Astrocyte of the cerebellum (primary cell): ENCODE measurements at regions not wholly inside any gene's neighbourhood (a gene's known extent, or its start where the extent isn't known, plus 50 kb on each side); places are given as distances from the start of the nearest gene placed in this dataset.

Experiments used
- DNase-seq: peaks from one replicate; pipeline ENCODE4 v3.0.0-alpha.2; 2011; ENCODE audit warnings: low read depth
- H3K4me3 ChIP-seq: 2 replicates; pipeline ENCODE4 v1.5.1; 2011; ENCODE audit warnings: mild to moderate bottlenecking, low read depth, low read length, moderate library complexity
- CTCF ChIP-seq: IDR thresholded peaks from 2 replicates; pipeline ENCODE4 v1.5.1; 2012; ENCODE audit warnings: low read length, low read depth, moderate library complexity, mild to moderate bottlenecking; ENCODE audit errors: missing control alignments
- in situ Hi-C: cut with HindIII; loops from 2 replicates; pipeline ENCODE4 v1.10.0; 2017; ENCODE audit warnings: low sequenced_read_pairs

- in situ Hi-C loops, result no loop called here
- TF ChIP-seq CTCF, result no peak
- no peak overlapping the region for H3K4me3 ChIP-seq
- DNase-seq, result no peak
These were observed 142.4 kb downstream of the ICE1 start for GRCh38 chr5:5564898-5565297.

- no peak for TF ChIP-seq CTCF
- DNase-seq, result no peak
- in situ Hi-C loops, result no loop called here
- H3K4me3 ChIP-seq, result no peak overlapping the region
These were observed 137.5 kb downstream of the ICE1 start for GRCh38 chr5:5560016-5560415.

- DNase-seq, result no peak
- no peak for TF ChIP-seq CTCF
- in situ Hi-C loops, result loop anchor here (5.0 kb wide), 1 partner anchor 52 kb away; no protein-coding TSS in a partner anchor
- H3K4me3 ChIP-seq, result no peak overlapping the region
These were observed 136.4 kb downstream of the ICE1 start for GRCh38 chr5:5558638-5559527.

- in situ Hi-C loops, result loop anchor here (5.0 kb wide), 1 partner anchor 51 kb away; no protein-coding TSS in a partner anchor
These were observed 135.6 kb downstream of the ICE1 start for GRCh38 chr5:5558102-5558501.

GRCh38 chr5:5551499-5551898 lies 129.0 kb downstream of the ICE1 start:
- TF ChIP-seq CTCF, result no peak
- no peak for DNase-seq
- H3K4me3 ChIP-seq, result no peak overlapping the region
- in situ Hi-C loops, result no loop called here

More at GRCh38 chr5:5558102-5558501, 135.6 kb downstream of the ICE1 start:
- TF ChIP-seq CTCF, result no peak
- DNase-seq, result no peak
- no peak overlapping the region for H3K4me3 ChIP-seq

GRCh38 chr5:5546408-5546807 lies 123.9 kb downstream of the ICE1 start:
- no peak for DNase-seq
- in situ Hi-C loops, result no loop called here
- no peak overlapping the region for H3K4me3 ChIP-seq
- no peak for TF ChIP-seq CTCF
